K562 (cell line): ENCODE measurements at regions not wholly inside any gene's neighbourhood (a gene's known extent, or its start where the extent isn't known, plus 50 kb on each side); places are given as distances from the start of the nearest gene placed in this dataset.

Experiments used
- ATAC-seq: fragments of 200-7000 bp; cut with Tn5 transposase; 3 replicates; pipeline ENCODE4 v1.9.1; 2020; ENCODE audit warnings: moderate library complexity
- BruUV-seq: library from RNA; stranded (reverse); fragments of 400-500 nt; replicated peaks from 2 replicates; lab custom pipeline; 2021; lab: Mats Ljungman, UMichigan
- CTCF ChIA-PET: fragments of 300-600 bp; formaldehyde crosslinking; extraction: SDS; loops from one replicate; lab custom pipeline; 2021; ENCODE audit warnings: low intra/inter-chr PET ratio; lab: Yijun Ruan, JAX
- POLR2A ChIA-PET: fragments of 300-600, 350-650 bp; sonication (Branson Sonifier 250); formaldehyde crosslinking; extraction: SDS; loops from one replicate; lab custom pipeline; 2021; ENCODE audit warnings: antibody characterized with exemption, inconsistent platforms; lab: Yijun Ruan, JAX
- DNase-seq, 4 experiments: peaks; one replicate each; pipeline versions ENCODE4 v3.0.0 to v3.0.0-alpha.2; 2011 to 2018; ENCODE audit warnings: low spot score in 3 of 4, mixed read lengths in 3 of 4; ENCODE audit errors: extremely low read depth in 1 of 4
- FAIRE-seq: peaks from 2 replicates; lab custom pipeline; 2011; peaks lifted over from hg19 to GRCh38; lab: Jason Lieb, UNC
- H2AFZ ChIP-seq: 2 replicates; pipeline ENCODE4 v1.6.0; 2011; ENCODE audit warnings: low read depth, low read length, control low read depth, inconsistent platforms
- H3K27ac ChIP-seq: fragments of 200-600 bp; 3 replicates; pipeline ENCODE4 v1.8.0; 2011; ENCODE audit warnings: low read depth, mild to moderate bottlenecking, control low read depth, inconsistent platforms, low read length, moderate library complexity, mixed read lengths; ENCODE audit errors: extremely low read depth
- H3K27me3 ChIP-seq, 2 experiments: fragments of 300-600 bp in 1 of 2; 2 replicates in 1 of 2; 3 replicates in 1 of 2; pipeline versions ENCODE4 v1.6.0 to v1.8.0; 2011; ENCODE audit warnings: inconsistent platforms in 2 of 2, low read length in 2 of 2, mild to moderate bottlenecking in 1 of 2, mixed read lengths in 1 of 2, moderate library complexity in 1 of 2; ENCODE audit not compliant: control insufficient read depth in 2 of 2, insufficient read depth in 2 of 2
- H3K36me3 ChIP-seq: fragments of 300-600 bp; 3 replicates; pipeline ENCODE4 v1.8.0; 2011; ENCODE audit warnings: mild to moderate bottlenecking, low read length, inconsistent platforms; ENCODE audit not compliant: control insufficient read depth, insufficient read depth
- H3K4me1 ChIP-seq, 2 experiments: fragments of 200-600 bp in 1 of 2; replicated peaks in 1 of 2; 2 replicates in 1 of 2; 3 replicates in 1 of 2; pipeline versions ENCODE4 v1.5.1 to v1.8.0; 2011; ENCODE audit warnings: inconsistent platforms in 2 of 2, low read length in 2 of 2, mild to moderate bottlenecking in 1 of 2, mixed read lengths in 1 of 2, moderate library complexity in 1 of 2; ENCODE audit not compliant: control insufficient read depth in 2 of 2, insufficient read depth in 2 of 2
- H3K4me2 ChIP-seq: 2 replicates; pipeline ENCODE4 v1.6.1; 2011; ENCODE audit warnings: low read length, control low read depth, inconsistent platforms, mixed read lengths; ENCODE audit not compliant: insufficient read depth
- H3K4me3 ChIP-seq: fragments of 200-600 bp; sonication (generic), shearing (Covaris generic); 2 replicates; pipeline ENCODE4 v1.5.1; 2016; ENCODE audit warnings: control low read depth, inconsistent platforms
- H3K79me2 ChIP-seq: fragments of 200-600 bp; 3 replicates; pipeline ENCODE4 v1.8.0; 2011; ENCODE audit warnings: low read length, inconsistent platforms; ENCODE audit not compliant: control insufficient read depth, insufficient read depth
- H3K9ac ChIP-seq, 2 experiments: 2 replicates each; pipeline versions ENCODE4 v1.6.0 to v1.6.1; 2011; ENCODE audit warnings: low read depth in 2 of 2, low read length in 2 of 2, control low read depth in 1 of 2, inconsistent platforms in 1 of 2, mild to moderate bottlenecking in 1 of 2, mixed read lengths in 1 of 2; ENCODE audit not compliant: insufficient read depth in 1 of 2
- H3K9me1 ChIP-seq: one replicate; pipeline ENCODE4 v1.6.0; 2011; ENCODE audit warnings: inconsistent platforms, mild to moderate bottlenecking, low read length, moderate library complexity; ENCODE audit not compliant: control insufficient read depth, insufficient read depth
- H3K9me3 ChIP-seq: replicated peaks from 2 replicates; pipeline ENCODE4 v1.5.1; 2011; ENCODE audit warnings: low read depth, low read length, inconsistent platforms; ENCODE audit not compliant: control insufficient read depth, insufficient read depth
- H4K20me1 ChIP-seq: replicated peaks from 2 replicates; pipeline ENCODE4 v1.6.1; 2011; ENCODE audit warnings: low read length, inconsistent platforms, mixed read lengths; ENCODE audit not compliant: control insufficient read depth, insufficient read depth
- C11orf30 ChIP-seq: fragments of 450-650 bp; IDR thresholded peaks from 2 replicates; pipeline ENCODE4 v1.6.1; 2016; ENCODE audit warnings: low read depth, mild to moderate bottlenecking
- ESRRB ChIP-seq: fragments of 250-450 bp; sonication (Bioruptor Pico); IDR thresholded peaks from 2 replicates; pipeline ENCODE4 v1.5.0; 2020; ENCODE audit warnings: mild to moderate bottlenecking, moderate library complexity, borderline replicate concordance
- FOXP4 ChIP-seq: sonication (generic); formaldehyde crosslinking; IDR thresholded peaks from 2 replicates; pipeline ENCODE4 v1.8.0; 2022; ENCODE audit warnings: mild to moderate bottlenecking, missing genetic modification reagents, borderline replicate concordance
- HSF4 ChIP-seq: fragments of 250-450 bp; sonication (Bioruptor Pico); IDR thresholded peaks from 2 replicates; pipeline ENCODE4 v2.1.2; 2022; ENCODE audit warnings: mild to moderate bottlenecking, moderate library complexity, borderline replicate concordance
- MAX ChIP-seq: sonication (generic); formaldehyde crosslinking; IDR thresholded peaks from 2 replicates; pipeline ENCODE4 v1.9.0; 2022; ENCODE audit warnings: mild to moderate bottlenecking, missing genetic modification reagents
- MED1 ChIP-seq: sonication (generic); formaldehyde crosslinking; IDR thresholded peaks from 2 replicates; pipeline ENCODE4 v1.8.1; 2023; ENCODE audit warnings: missing genetic modification reagents, borderline replicate concordance
- XRCC3 ChIP-seq: fragments of 450-650 bp; IDR thresholded peaks from 2 replicates; pipeline ENCODE4 v1.6.1; 2017; ENCODE audit warnings: mild to moderate bottlenecking, moderate library complexity
- ZNF318 ChIP-seq, 2 experiments: fragments of 450-650 bp; IDR thresholded peaks; 2 replicates each; pipeline ENCODE4 v1.6.1; 2016; ENCODE audit warnings: mild to moderate bottlenecking in 2 of 2, borderline replicate concordance in 1 of 2, low read depth in 1 of 2, moderate library complexity in 1 of 2
- ZNF644 ChIP-seq: fragments of 200-800 bp; sonication (Bioruptor generic); IDR thresholded peaks from 2 replicates; pipeline ENCODE4 v1.6.1; 2016; ENCODE audit warnings: low read depth, missing genetic modification characterization, missing compliant biosample characterization
- ZNF764 ChIP-seq: fragments of 250-450 bp; sonication (Bioruptor Pico); IDR thresholded peaks from 2 replicates; pipeline ENCODE4 v1.4.0; 2020; ENCODE audit warnings: low read depth, mild to moderate bottlenecking, moderate library complexity
- WGBS: fragments of 100-300 bp; shearing (Covaris generic); methylation state at CpG from one replicate; pipeline ENCODE4 v1.1.6; 2016; ENCODE audit warnings: low coverage, mixed read lengths; ENCODE audit not compliant: insufficient coverage; ENCODE audit errors: missing lambda C conversion rate; 5-methylcytosine and 5-hydroxymethylcytosine counted together
- in situ Hi-C: fragments of 300-500 bp; cut with MboI; formaldehyde crosslinking; loops from 4 replicates; pipeline ENCODE4 v1.15.0; 2018; ENCODE audit warnings: inconsistent platforms, mixed read lengths
- intact Hi-C: fragments of 100-400 bp; cut with micrococcal nuclease; formaldehyde crosslinking; loops from 2 replicates; pipeline ENCODE4 v1.14.2; 2022
- TF ChIP-seq, protein P1 (sequence below): fragments of 250-450 bp; sonication (Bioruptor Pico); IDR thresholded peaks from 2 replicates; pipeline ENCODE4 v1.4.0; 2020; ENCODE audit warnings: mild to moderate bottlenecking

GRCh38 chr2:217606296-217606695 is 396.5 kb downstream of the TNS1 start:
- no peaks in the 10 kb centered on the region for H3K9me1 ChIP-seq
- no TSS peak for BruUV-seq
- H3K4me3 ChIP-seq = no peak overlapping the region
- no peaks in the 10 kb centered on the region for H3K9me3 ChIP-seq
- H3K79me2 ChIP-seq = no peaks in the 10 kb centered on the region
- no peaks in the 10 kb centered on the region for H3K36me3 ChIP-seq
- H3K27ac ChIP-seq = no peak overlapping the region
- CTCF ChIA-PET = no interaction called here
- H3K4me1 ChIP-seq = no peaks in the 10 kb centered on the region
- no peaks in the 10 kb centered on the region for H4K20me1 ChIP-seq
- no peak overlapping the region for H3K9ac ChIP-seq
- FAIRE-seq (no peak), DNase-seq (no peak), ATAC-seq (no peak)
- H2AFZ ChIP-seq = no peak overlapping the region
- intact Hi-C loops = no loop called here
- in situ Hi-C loops = no loop called here
- WGBS = no CpG with 5 or more reads among the region's 1 CpG
- POLR2A ChIA-PET = no interaction called here
- peaks cover 0 to 6% of the 10 kb centered on the region in 2 experiments; a peak in 2 of 5 replicates for H3K27me3 ChIP-seq
- H3K4me2 ChIP-seq = no peak overlapping the region
- TF ChIP-seq FOXP4 (no peak), MAX (CRISPR knock-in tag) (no peak), XRCC3 (no peak), MED1 (CRISPR knock-in tag) (no peak), ZNF318 (IDR thresholded peaks at IDR 0.05; ENCODE audit: borderline replicate concordance in 1 of 2, low read depth in 1 of 2) (no peak), ZNF644 (tag) (no peak), ZNF764 (CRISPR knock-in tag) (no peak), C11orf30 (no peak), ESRRB (CRISPR knock-in tag) (no peak), HSF4 (CRISPR knock-in tag) (no peak)
- TF ChIP-seq, protein P1, sequence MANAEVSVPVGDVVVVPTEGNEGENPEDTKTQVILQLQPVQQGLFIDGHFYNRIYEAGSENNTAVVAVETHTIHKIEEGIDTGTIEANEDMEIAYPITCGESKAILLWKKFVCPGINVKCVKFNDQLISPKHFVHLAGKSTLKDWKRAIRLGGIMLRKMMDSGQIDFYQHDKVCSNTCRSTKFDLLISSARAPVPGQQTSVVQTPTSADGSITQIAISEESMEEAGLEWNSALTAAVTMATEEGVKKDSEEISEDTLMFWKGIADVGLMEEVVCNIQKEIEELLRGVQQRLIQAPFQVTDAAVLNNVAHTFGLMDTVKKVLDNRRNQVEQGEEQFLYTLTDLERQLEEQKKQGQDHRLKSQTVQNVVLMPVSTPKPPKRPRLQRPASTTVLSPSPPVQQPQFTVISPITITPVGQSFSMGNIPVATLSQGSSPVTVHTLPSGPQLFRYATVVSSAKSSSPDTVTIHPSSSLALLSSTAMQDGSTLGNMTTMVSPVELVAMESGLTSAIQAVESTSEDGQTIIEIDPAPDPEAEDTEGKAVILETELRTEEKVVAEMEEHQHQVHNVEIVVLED = no peak
